ENCODE measurements at regions not wholly inside any gene's neighbourhood (a gene's known extent, or its start where the extent isn't known, plus 50 kb on each side); places are given as distances from the start of the nearest gene placed in this dataset.
"Not testable (repeated sequence)": the region's sequence is repeated elsewhere in the genome, so short reads cannot be mapped to it uniquely, and the experiment has no call there.

DNA sequence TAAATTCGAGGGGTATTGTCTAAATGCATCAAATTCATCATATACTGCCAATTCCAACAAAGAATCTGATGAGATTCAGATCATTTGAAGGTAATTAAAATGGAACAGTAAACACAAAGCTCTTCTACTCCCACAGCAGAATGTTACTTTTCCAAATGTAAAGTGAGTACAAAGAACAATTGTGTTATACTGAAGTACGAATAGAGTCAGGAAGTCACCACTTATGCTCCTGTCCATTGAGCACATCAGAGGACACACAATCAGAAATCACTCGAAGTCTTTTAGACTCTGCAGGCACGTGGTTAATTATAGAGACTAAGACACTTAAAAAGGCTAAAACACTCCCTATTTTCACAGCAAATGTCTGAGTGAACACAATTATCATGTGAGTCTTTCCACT is 388.5 kb upstream of the MIS18BP1 start:
- no peak for DNase-seq
- H3K4me3 ChIP-seq (ENCODE audit: low read length): no peak overlapping the region
- no peak overlapping the region for H3K27ac ChIP-seq (ENCODE audit: low read length)
- H3K79me2 ChIP-seq (ENCODE audit: low read length): no peaks in the 10 kb centered on the region
- H3K4me2 ChIP-seq (ENCODE audit: low read depth, low read length): no peak overlapping the region
- TF ChIP-seq EZH2 (optimal IDR thresholded peaks at IDR 0.05; ENCODE audit: low read depth, low read length): no peak
- TF ChIP-seq, protein P1, sequence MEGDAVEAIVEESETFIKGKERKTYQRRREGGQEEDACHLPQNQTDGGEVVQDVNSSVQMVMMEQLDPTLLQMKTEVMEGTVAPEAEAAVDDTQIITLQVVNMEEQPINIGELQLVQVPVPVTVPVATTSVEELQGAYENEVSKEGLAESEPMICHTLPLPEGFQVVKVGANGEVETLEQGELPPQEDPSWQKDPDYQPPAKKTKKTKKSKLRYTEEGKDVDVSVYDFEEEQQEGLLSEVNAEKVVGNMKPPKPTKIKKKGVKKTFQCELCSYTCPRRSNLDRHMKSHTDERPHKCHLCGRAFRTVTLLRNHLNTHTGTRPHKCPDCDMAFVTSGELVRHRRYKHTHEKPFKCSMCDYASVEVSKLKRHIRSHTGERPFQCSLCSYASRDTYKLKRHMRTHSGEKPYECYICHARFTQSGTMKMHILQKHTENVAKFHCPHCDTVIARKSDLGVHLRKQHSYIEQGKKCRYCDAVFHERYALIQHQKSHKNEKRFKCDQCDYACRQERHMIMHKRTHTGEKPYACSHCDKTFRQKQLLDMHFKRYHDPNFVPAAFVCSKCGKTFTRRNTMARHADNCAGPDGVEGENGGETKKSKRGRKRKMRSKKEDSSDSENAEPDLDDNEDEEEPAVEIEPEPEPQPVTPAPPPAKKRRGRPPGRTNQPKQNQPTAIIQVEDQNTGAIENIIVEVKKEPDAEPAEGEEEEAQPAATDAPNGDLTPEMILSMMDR (IDR thresholded peaks at IDR 0.05; ENCODE audit: low read length): no peak
- no peak for TF ChIP-seq EZH2phosphoT487 (IDR thresholded peaks at IDR 0.05; ENCODE audit: low read length)
- no peak overlapping the region for H2AFZ ChIP-seq (ENCODE audit: low read length)
- no peaks in the 10 kb centered on the region for H3K9me3 ChIP-seq (replicated peaks; ENCODE audit: insufficient read depth, low read length)
- H3K9me2 ChIP-seq (replicated peaks; ENCODE audit: insufficient read depth, low read length): no peaks in the 10 kb centered on the region
- H3K27me3 ChIP-seq (replicated peaks; ENCODE audit: insufficient read depth, low read length): no peaks in the 10 kb centered on the region
- H3K9ac ChIP-seq (ENCODE audit: low read length): no peak overlapping the region
- H3K4me1 ChIP-seq (ENCODE audit: low read length): no peaks in the 10 kb centered on the region
- no peaks in the 10 kb centered on the region for H3K36me3 ChIP-seq (replicated peaks; ENCODE audit: insufficient read depth, low read length)
- no peaks in the 10 kb centered on the region for H3F3A ChIP-seq (ENCODE audit: insufficient read depth, low read length)
- no peaks in the 10 kb centered on the region for H4K20me1 ChIP-seq (ENCODE audit: insufficient read depth, low read length)

DNA sequence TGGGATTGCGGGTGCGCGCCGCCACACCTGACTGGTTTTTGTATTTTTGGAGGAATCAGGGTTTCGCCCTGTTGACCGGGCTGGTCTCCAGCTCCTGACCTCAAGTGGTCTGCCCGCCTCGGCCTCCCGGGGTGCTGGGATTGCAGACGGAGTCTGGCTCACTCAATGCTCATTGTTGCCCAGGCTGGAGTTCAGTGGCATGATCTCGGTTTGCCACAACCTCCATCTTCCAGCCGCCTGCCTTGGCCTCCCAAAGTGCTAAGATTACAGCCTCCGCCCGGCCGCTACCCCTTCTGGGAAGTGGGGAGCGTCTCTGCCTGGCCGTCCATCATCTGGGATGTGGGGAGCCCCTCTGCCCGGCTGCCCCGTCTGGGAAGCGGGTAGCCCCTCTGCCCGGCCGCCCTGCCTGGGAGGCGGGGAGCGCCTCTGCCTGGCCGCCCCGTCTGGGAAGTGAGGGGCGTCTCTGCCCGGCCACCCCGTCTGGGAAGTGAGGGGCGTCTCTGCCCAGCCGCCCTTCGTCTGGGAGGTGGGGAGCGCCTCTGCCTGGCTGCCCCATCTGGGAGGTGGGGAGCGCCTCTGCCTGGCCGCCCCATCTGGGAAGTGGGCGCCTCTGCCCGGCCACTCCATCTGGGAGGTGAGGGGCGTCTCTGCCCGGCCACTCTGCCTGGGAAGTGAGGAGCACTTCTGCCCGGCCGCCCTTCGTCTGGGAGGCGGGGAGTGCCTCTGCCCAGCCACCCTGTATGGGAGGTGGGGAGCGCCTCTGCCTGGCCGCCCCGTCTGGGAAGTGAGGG is 381.8 kb upstream of the MIS18BP1 start:
- H4K20me1 ChIP-seq (ENCODE audit: insufficient read depth, low read length); H3K27me3 ChIP-seq (replicated peaks; ENCODE audit: insufficient read depth, low read length); H3K36me3 ChIP-seq (replicated peaks; ENCODE audit: insufficient read depth, low read length); H2AFZ ChIP-seq (ENCODE audit: low read length); H3K9me3 ChIP-seq (replicated peaks; ENCODE audit: insufficient read depth, low read length); H3K4me3 ChIP-seq (ENCODE audit: low read length); H3F3A ChIP-seq (ENCODE audit: insufficient read depth, low read length); H3K9me2 ChIP-seq (replicated peaks; ENCODE audit: insufficient read depth, low read length); H3K4me2 ChIP-seq (ENCODE audit: low read depth, low read length); H3K79me2 ChIP-seq (ENCODE audit: low read length); H3K4me1 ChIP-seq (ENCODE audit: low read length); H3K9ac ChIP-seq (ENCODE audit: low read length); H3K27ac ChIP-seq (ENCODE audit: low read length); DNase-seq: not testable (repeated sequence)

DNA sequence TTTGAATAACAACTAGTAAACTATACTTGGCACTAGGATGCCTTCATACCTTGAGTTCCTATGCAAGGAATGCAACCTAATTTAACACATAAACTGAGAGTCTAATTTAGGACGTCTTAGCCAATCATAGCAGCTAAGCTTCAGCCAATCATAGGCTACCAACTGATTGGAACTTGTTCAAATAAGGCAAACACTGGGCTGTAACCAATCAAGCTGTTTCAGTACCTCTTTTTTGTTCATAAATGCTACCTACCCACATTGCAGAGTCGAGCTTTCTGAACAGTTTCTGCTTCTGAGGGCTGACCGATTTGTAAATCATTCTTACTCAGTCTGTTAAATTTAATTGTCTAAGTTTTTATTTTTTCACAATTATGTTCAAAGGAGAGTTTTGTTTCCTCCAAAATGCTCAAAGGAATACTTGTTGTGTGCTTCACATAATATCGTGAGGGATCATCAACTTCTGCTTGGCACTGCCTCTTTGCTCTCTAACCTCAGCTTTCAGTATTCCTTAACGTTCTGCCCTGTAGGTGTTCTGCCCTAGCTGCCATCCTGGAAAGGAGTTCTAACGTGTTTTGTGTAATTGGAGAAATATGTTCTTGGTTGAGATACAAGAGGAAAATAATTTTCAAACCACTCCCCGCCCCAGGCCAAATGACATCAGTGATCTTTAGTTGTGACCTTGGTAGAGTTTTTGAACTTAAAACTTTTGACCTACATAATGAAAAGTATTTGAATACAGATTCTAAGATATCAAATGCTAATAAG is 380.4 kb upstream of the MIS18BP1 start:
- no peaks in the 10 kb centered on the region for H3K9me2 ChIP-seq (replicated peaks; ENCODE audit: insufficient read depth, low read length)
- no peaks in the 10 kb centered on the region for H3F3A ChIP-seq (ENCODE audit: insufficient read depth, low read length)
- no peaks in the 10 kb centered on the region for H3K27me3 ChIP-seq (replicated peaks; ENCODE audit: insufficient read depth, low read length)
- TF ChIP-seq, protein P1 (IDR thresholded peaks at IDR 0.05; ENCODE audit: low read length): no peak
- TF ChIP-seq EZH2phosphoT487 (IDR thresholded peaks at IDR 0.05; ENCODE audit: low read length) (no peak), EZH2 (optimal IDR thresholded peaks at IDR 0.05; ENCODE audit: low read depth, low read length) (no peak)
- H3K36me3 ChIP-seq (replicated peaks; ENCODE audit: insufficient read depth, low read length): no peaks in the 10 kb centered on the region
- no peak overlapping the region for H3K9ac ChIP-seq (ENCODE audit: low read length)
- H3K79me2 ChIP-seq (ENCODE audit: low read length): no peaks in the 10 kb centered on the region
- no peaks in the 10 kb centered on the region for H4K20me1 ChIP-seq (ENCODE audit: insufficient read depth, low read length)
- no peak overlapping the region for H3K4me3 ChIP-seq (ENCODE audit: low read length)
- no peaks in the 10 kb centered on the region for H3K4me1 ChIP-seq (ENCODE audit: low read length)
- DNase-seq: no peak
- no peak overlapping the region for H3K4me2 ChIP-seq (ENCODE audit: low read depth, low read length)
- no peak overlapping the region for H2AFZ ChIP-seq (ENCODE audit: low read length)
- no peaks in the 10 kb centered on the region for H3K9me3 ChIP-seq (replicated peaks; ENCODE audit: insufficient read depth, low read length)
- no peak overlapping the region for H3K27ac ChIP-seq (ENCODE audit: low read length)

DNA sequence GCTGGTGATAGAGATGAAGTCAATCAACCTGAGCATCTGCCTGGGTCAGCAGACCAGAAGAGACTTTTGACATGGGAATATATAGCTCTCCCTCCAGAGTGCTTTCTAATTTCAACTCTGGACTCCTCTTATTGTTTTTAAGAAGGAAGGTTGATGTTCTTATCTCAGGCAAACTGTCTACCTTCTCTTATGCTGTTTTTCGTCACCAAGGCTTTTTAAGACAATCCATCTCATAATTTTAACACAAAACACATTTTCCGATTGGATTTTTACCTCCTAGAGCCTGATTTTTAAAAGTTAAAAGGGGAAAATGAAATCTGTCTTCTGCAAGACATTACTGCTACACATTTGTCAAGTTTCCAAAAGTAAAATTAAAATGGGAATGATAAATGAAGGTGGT is 368.7 kb upstream of the MIS18BP1 start:
- H3F3A ChIP-seq (ENCODE audit: insufficient read depth, low read length): no peaks in the 10 kb centered on the region
- no peaks in the 10 kb centered on the region for H3K9me3 ChIP-seq (replicated peaks; ENCODE audit: insufficient read depth, low read length)
- H3K27me3 ChIP-seq (replicated peaks; ENCODE audit: insufficient read depth, low read length): no peaks in the 10 kb centered on the region
- no peaks in the 10 kb centered on the region for H3K79me2 ChIP-seq (ENCODE audit: low read length)
- no peak overlapping the region for H3K4me2 ChIP-seq (ENCODE audit: low read depth, low read length)
- no peaks in the 10 kb centered on the region for H3K4me1 ChIP-seq (ENCODE audit: low read length)
- no peak overlapping the region for H2AFZ ChIP-seq (ENCODE audit: low read length)
- no peaks in the 10 kb centered on the region for H3K9me2 ChIP-seq (replicated peaks; ENCODE audit: insufficient read depth, low read length)
- DNase-seq: no peak
- no peak overlapping the region for H3K9ac ChIP-seq (ENCODE audit: low read length)
- no peaks in the 10 kb centered on the region for H4K20me1 ChIP-seq (ENCODE audit: insufficient read depth, low read length)
- H3K4me3 ChIP-seq (ENCODE audit: low read length): no peak overlapping the region
- no peak for TF ChIP-seq EZH2 (optimal IDR thresholded peaks at IDR 0.05; ENCODE audit: low read depth, low read length)
- no peak for TF ChIP-seq EZH2phosphoT487 (IDR thresholded peaks at IDR 0.05; ENCODE audit: low read length)
- TF ChIP-seq, protein P1 (IDR thresholded peaks at IDR 0.05; ENCODE audit: low read length): no peak
- no peaks in the 10 kb centered on the region for H3K36me3 ChIP-seq (replicated peaks; ENCODE audit: insufficient read depth, low read length)
- H3K27ac ChIP-seq (ENCODE audit: low read length): no peak overlapping the region

Data from MM.1S (cell line).